NCI-H774 (cell line): ENCODE measurements at regions not wholly inside any gene's neighbourhood (a gene's known extent, or its start where the extent isn't known, plus 50 kb on each side); places are given as distances from the start of the nearest gene placed in this dataset.
"Not testable (repeated sequence)": the region's sequence is repeated elsewhere in the genome, so short reads cannot be mapped to it uniquely, and the experiment has no call there.

ENCODE experiments used
- DNase-seq: peaks from one replicate; lab custom pipeline; 2025; lab: John Stamatoyannopoulos, UW

GRCh38 chr4:137394018-137394417 lies 138.3 kb downstream of the PCDH18 start:
- DNase-seq: no peak

GRCh38 chr4:137393044-137393443 lies 139.2 kb downstream of the PCDH18 start:
- DNase-seq: peak; percentile 33

- no peak for DNase-seq
These were observed 141.6 kb downstream of the PCDH18 start for GRCh38 chr4:137390707-137391106.

- no peak for DNase-seq
These were observed 142.3 kb downstream of the PCDH18 start for GRCh38 chr4:137389911-137390520.

- DNase-seq: no peak
These were observed 144.4 kb downstream of the PCDH18 start for GRCh38 chr4:137387924-137388323.

- no peak for DNase-seq
These were observed 147.8 kb downstream of the PCDH18 start for GRCh38 chr4:137384476-137384875.

- DNase-seq: no peak
These were observed 153.5 kb downstream of the PCDH18 start for GRCh38 chr4:137378821-137379220.

GRCh38 chr4:137378393-137378792 lies 153.9 kb downstream of the PCDH18 start:
- DNase-seq: no peak

- no peak for DNase-seq
These were observed 156.0 kb downstream of the PCDH18 start for GRCh38 chr4:137376312-137376711.

GRCh38 chr4:137375111-137375850 lies 157.0 kb downstream of the PCDH18 start:
- DNase-seq: no peak

- DNase-seq: no peak
These were observed 161.6 kb downstream of the PCDH18 start for GRCh38 chr4:137370679-137371078.

GRCh38 chr4:137370206-137370633 lies 162.1 kb downstream of the PCDH18 start:
- DNase-seq: no peak

- DNase-seq: no peak
These were observed 164.7 kb downstream of the PCDH18 start for GRCh38 chr4:137367620-137368019.

GRCh38 chr4:137363496-137363895 lies 168.8 kb downstream of the PCDH18 start:
- no peak for DNase-seq

- DNase-seq: no peak
These were observed 170.4 kb downstream of the PCDH18 start for GRCh38 chr4:137361756-137362470.

- DNase-seq: no peak
These were observed 171.5 kb downstream of the PCDH18 start for GRCh38 chr4:137360761-137361160.

GRCh38 chr4:137359691-137360315 lies 172.5 kb downstream of the PCDH18 start:
- DNase-seq: no peak

- not testable (repeated sequence) for DNase-seq
These were observed 177.7 kb downstream of the PCDH18 start for GRCh38 chr4:137354562-137354961.

- no peak for DNase-seq
These were observed 184.9 kb downstream of the PCDH18 start for GRCh38 chr4:137347371-137347770.

- DNase-seq: no peak
These were observed 186.7 kb downstream of the PCDH18 start for GRCh38 chr4:137345597-137345996.

GRCh38 chr4:137343221-137343620 lies 189.1 kb downstream of the PCDH18 start:
- DNase-seq: no peak

GRCh38 chr4:137333031-137333430 lies 199.3 kb downstream of the PCDH18 start:
- no peak for DNase-seq

- DNase-seq: no peak
These were observed 220.0 kb downstream of the PCDH18 start for GRCh38 chr4:137312257-137312656.
